Stimulated activated naive CD8-positive, alpha-beta T cell treated with anti-CD3 and anti-CD28 coated beads, Interleukin-15, Interleukin-2, amounts not matched to agents 100 U/mL and 50 U/mL, for 24 hours (primary cell): ENCODE measurements at regions not wholly inside any gene's neighbourhood (a gene's known extent, or its start where the extent isn't known, plus 50 kb on each side); places are given as distances from the start of the nearest gene placed in this dataset.

Experiments
- ATAC-seq: fragments of 150-1000 bp; cut with Tn5 transposase; one replicate; pipeline ENCODE4 v1.10.0; 2021
- DNase-seq: peaks from one replicate; pipeline ENCODE4 v3.0.0; 2021

DNA sequence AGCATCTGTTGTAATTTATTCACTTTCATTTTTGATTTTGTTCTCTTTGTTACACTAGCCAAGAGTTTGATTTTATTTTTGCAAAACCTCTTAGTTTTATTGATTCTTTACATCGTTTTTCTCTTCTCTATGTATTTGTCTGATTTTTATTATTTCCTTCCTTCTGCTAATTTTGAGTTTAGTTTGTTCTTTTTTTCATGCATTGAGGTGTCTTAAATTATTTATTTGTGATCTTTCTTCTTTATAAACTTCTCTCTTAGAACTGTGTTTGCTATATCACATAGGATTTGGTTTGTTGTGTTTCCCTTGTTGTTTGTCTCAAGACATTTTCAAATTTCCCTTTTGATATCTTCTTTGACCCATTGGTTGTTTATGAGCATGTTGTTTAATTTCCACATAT lies 51.7 kb upstream of the NFKBIA start:
- DNase-seq (no peak), ATAC-seq (no peak)

DNA sequence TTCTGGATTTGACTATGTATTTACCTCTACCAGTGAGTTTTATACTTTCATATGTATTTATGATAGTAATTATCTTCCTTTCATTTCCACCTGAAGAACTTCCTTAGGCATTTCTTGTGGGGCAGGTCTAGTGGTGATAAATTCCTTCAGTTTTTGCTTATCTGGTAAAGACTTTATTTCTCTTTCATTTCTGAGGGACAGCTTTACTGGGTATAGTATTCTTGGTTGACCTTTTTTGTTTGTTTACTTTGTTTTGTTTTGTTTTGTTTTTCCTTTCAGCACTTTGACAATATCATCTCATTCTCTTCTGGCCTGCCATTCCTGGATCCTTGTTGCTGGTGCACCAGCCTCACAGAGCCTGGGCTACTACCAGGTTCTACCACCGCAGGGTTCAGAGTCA lies 53.9 kb upstream of the NFKBIA start:
- DNase-seq (no peak), ATAC-seq (no peak)

DNA sequence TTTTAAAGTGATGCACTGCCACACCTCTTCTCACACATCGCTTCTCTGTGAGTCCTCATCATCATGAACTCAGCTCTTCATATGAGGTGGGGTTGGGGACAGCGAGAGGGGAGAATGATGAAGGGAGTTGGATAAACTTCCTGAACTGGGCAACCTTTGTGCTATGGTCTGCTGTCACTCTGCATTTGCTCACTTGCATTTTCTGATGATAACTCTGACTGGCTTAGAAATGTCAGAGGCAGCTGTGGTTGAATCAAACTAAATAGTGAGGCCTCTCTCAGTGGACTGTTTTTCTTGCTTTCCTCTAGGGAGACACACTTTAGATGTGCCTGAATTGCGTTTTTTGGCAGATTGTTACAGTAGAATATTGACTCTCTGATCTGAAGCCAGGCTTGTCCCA lies 55.2 kb upstream of the NFKBIA start:
- no peak for DNase-seq
- ATAC-seq, result no peak

DNA sequence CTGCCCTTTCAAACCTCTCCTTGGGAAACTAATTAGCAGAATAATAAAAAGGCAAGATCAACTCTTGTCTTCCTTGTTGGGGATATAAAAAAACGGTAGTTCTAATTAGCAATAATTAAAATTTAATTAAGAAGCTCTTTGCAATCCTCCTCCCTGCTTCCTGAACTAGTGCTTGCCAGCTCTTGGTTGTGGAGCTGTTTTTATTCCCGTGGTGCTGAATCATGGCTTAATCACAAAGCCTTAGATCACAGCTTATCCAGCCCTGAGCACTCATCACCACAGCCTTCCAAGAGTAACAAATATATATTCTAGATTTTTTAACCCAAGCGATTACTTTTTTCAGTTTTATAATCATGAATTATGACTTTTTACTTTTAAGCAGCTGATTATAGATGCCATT lies 63.2 kb upstream of the INSM2 start:
- no peak for DNase-seq
- ATAC-seq, result no peak

DNA sequence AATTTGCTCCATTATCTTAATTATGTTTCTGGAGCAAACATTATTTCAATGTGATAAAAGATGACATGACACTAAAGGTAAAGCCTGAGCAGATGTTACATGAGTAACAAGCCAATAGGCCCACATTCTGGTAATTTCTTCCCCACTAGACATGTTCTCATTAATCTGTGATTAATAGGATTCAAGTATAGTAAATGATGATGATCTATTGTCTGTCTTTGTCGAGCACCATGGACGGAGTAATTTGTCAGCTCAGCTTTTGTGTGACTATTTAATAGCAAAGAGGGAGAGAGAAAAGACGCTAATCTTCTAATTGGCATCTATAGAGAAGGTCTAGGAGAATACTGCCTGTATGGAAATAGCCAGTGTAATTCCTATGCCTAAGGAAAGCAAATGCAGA lies 62.2 kb upstream of the INSM2 start:
- no peak for DNase-seq
- ATAC-seq, result no peak

DNA sequence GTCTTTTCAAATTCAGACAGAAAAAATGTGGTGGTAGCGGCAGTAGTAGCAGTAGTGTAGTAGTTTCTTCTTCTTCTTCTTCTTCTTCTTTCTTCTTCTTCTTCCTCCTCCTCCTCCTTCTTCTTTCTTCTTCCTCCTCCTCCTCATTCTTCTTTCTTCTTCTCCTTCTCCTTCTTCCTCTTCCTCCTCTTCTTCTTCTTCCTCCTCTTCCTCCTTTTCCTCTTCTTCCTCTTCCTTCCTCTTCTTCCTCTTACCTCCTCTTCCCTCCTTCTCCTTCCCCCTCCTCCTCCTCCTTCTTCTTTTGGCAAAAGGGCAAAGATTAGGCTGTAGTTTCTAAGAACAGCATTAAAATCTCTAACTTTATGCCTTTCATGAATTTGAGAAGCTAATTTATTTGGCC lies 59.6 kb upstream of the INSM2 start:
- no peak for ATAC-seq
- DNase-seq, result no peak

DNA sequence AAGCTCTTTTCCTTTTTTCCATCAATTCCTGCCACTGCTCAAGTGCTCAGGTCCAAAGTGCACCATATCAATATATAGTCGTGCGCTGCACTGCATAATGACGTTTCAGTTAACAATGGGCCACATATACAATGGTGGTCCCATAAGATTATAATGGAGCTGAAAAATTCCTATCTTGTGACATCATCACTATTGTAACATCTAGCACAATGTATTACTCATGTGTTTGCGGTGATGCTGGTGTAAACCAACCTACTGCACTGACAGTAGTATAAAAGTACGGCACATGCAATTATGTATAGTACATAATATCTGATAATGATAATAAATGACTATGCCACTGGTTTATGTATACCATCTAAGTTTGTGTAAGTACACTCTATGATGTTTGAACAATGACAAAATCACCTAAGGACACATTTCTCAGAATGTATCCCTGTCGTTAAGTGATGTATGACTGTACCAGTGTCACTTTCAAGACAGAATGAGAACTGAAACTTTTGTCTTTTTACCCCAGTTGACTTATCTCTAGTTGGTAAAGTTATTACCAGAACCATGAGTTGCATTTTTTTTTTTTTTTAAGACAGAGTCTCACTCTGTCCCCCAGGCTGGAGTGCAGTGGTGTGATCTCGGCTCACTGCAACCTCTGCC lies 53.7 kb upstream of the INSM2 start:
- DNase-seq, result no peak
- peak; percentile 61 for ATAC-seq

DNA sequence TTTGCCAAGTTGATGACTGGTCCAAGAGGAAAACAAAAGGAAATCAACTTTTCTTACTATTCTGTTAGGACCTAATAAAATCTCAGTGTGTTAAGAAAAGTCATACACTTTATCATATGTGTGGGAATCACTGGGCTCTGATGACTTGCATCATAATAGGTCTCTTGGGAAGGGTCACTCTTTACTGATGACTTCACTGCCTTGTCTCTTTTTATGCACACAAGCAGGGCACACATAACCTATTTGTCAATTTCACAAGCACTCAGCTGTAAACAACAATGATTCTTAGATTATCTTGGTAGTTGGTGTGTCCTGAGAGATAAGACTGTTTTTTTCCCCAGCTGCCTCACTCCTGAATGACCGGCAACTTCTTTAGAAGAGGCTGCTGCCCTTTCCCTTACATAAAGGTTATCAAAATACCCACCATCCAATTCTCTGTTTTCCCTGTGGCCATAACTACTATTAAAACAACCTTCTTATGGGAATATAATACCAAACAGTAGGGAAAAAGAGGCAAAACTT lies 50.9 kb upstream of the INSM2 start:
- ATAC-seq (no peak), DNase-seq (no peak)
